Endothelial cell (in vitro differentiated cells): ENCODE measurements at regions not wholly inside any gene's neighbourhood (a gene's known extent, or its start where the extent isn't known, plus 50 kb on each side); places are given as distances from the start of the nearest gene placed in this dataset.

Experiments
- DNase-seq: peaks from one replicate; pipeline ENCODE4 v3.0.0; 2021; ENCODE audit warnings: low spot score
- H3K27ac Mint-ChIP-seq: one replicate; pipeline ENCODE4 v1.8.0; 2021; ENCODE audit warnings: mixed read lengths, inconsistent platforms; ENCODE audit not compliant: unreplicated experiment
- H3K27me3 Mint-ChIP-seq: one replicate; pipeline ENCODE4 v1.8.0; 2021; ENCODE audit warnings: mild to moderate bottlenecking, moderate library complexity, mixed read lengths, inconsistent platforms; ENCODE audit not compliant: unreplicated experiment
- H3K36me3 Mint-ChIP-seq: one replicate; pipeline ENCODE4 v1.8.0; 2021; ENCODE audit warnings: mild to moderate bottlenecking, low read depth, mixed read lengths, inconsistent platforms; ENCODE audit not compliant: unreplicated experiment
- H3K4me1 Mint-ChIP-seq: one replicate; pipeline ENCODE4 v1.8.0; 2021; ENCODE audit warnings: mild to moderate bottlenecking, mixed read lengths, inconsistent platforms; ENCODE audit not compliant: unreplicated experiment
- H3K4me3 Mint-ChIP-seq: one replicate; pipeline ENCODE4 v1.8.0; 2021; ENCODE audit warnings: mild to moderate bottlenecking, mixed read lengths, inconsistent platforms; ENCODE audit not compliant: unreplicated experiment
- H3K9me3 Mint-ChIP-seq: one replicate; pipeline ENCODE4 v1.8.0; 2021; ENCODE audit warnings: mixed read lengths, inconsistent platforms; ENCODE audit not compliant: unreplicated experiment
- CTCF ChIP-seq: fragments of 200-600 bp; sonication (generic); IDR thresholded peaks from one replicate; pipeline ENCODE4 v1.5.0; 2021; ENCODE audit warnings: antibody characterized with exemption; ENCODE audit not compliant: unreplicated experiment

GRCh38 chr3:101156787-101157345, 163.5 kb downstream of the IMPG2 start:
- no peaks in the 10 kb centered on the region for H3K36me3 Mint-ChIP-seq
- no peaks in the 10 kb centered on the region for H3K9me3 Mint-ChIP-seq
- TF ChIP-seq CTCF: no peak
- H3K27me3 Mint-ChIP-seq: no peaks in the 10 kb centered on the region
- no peak for DNase-seq
- no peak overlapping the region for H3K4me3 Mint-ChIP-seq
- H3K4me1 Mint-ChIP-seq: no peaks in the 10 kb centered on the region
- no peak overlapping the region for H3K27ac Mint-ChIP-seq

DNA sequence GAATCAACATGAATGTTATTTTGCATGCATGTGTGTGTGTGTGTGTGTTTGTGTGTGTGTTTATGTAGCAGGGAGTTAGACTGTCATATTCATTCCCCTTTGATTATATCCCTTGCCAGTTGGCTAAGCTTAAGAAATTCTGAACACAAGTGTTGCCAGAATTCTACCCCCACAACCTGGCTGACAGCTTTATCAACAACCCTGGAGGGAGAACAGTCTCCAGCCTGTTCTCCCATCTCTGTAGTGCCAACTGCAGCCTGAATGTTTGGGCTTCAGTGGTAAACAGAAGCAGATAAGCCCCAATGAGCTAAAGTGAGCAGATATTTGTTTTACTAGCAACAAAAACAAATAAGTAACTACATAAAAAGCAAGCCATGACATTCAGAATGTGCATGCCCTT, 162.6 kb upstream of the ABI3BP start:
- Mint-ChIP-seq H3K27ac (no peak overlapping the region), H3K27me3 (no peaks in the 10 kb centered on the region), H3K36me3 (no peaks in the 10 kb centered on the region), H3K4me1 (no peaks in the 10 kb centered on the region), H3K9me3 (no peaks in the 10 kb centered on the region), H3K4me3 (no peak overlapping the region)
- no peak for DNase-seq
- TF ChIP-seq CTCF: no peak

DNA sequence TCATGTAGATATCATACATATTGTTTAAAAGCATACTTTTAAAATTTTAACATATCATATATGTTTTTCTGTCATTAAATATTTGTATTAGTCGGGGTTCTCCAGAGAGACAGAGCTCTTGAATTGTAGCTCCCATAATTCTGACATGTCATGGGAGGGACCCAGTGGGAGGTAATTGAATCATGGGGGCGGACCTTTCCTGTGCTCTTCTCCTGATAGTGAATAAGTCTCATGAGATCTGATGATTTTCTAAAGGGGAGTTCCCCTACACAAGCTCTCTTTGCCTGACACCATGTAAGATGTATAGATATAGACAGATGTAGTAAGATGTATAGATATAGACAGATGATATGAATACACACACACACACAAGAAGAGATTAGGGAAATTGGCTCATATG, 161.2 kb upstream of the ABI3BP start:
- H3K9me3 Mint-ChIP-seq: no peaks in the 10 kb centered on the region
- H3K27ac Mint-ChIP-seq: no peak overlapping the region
- H3K27me3 Mint-ChIP-seq: no peaks in the 10 kb centered on the region

DNA sequence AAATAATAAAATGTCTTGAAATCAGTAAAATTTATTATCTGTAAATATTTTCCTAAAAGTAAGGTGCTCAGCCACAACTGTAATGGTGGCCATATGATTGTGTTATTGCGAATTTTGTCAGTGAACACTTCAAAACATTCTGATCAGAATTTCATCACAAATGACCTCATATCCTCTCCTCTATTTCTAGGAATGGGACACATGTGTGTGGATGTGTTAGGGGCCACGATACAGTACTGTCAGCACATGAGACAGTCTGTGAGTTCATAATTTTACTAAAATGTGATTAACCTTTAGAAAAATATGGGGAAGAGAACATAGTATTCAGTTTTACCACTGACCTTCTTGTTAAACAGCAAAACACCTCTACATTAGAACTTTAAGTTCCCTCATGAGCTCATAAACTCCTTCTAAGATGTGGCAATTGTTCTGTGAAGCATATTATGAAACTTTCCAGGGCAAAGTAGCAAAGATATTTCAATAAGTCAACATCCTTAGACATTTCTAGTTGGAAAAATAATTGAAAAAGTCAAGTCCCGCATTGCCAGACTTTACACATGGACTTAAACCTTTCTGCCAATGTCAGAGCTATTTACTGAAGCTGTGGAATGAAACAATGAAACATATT, 158.2 kb upstream of the ABI3BP start:
- no peak for TF ChIP-seq CTCF
- Mint-ChIP-seq H3K4me3 (no peak overlapping the region), H3K27me3 (no peaks in the 10 kb centered on the region), H3K36me3 (no peaks in the 10 kb centered on the region), H3K4me1 (no peaks in the 10 kb centered on the region), H3K9me3 (no peaks in the 10 kb centered on the region), H3K27ac (no peak overlapping the region)
- no peak for DNase-seq

More for the DNA sequence above, 161.2 kb upstream of the ABI3BP start:
- DNase-seq: no peak
- H3K4me1 Mint-ChIP-seq: no peaks in the 10 kb centered on the region
- no peaks in the 10 kb centered on the region for H3K36me3 Mint-ChIP-seq
- H3K4me3 Mint-ChIP-seq: no peak overlapping the region
- no peak for TF ChIP-seq CTCF

- DNase-seq: no peak
- no peak overlapping the region for H3K4me3 Mint-ChIP-seq
- no peak overlapping the region for H3K27ac Mint-ChIP-seq
- no peaks in the 10 kb centered on the region for H3K4me1 Mint-ChIP-seq
- H3K9me3 Mint-ChIP-seq: no peaks in the 10 kb centered on the region
- no peak for TF ChIP-seq CTCF
- H3K27me3 Mint-ChIP-seq: no peaks in the 10 kb centered on the region
- no peaks in the 10 kb centered on the region for H3K36me3 Mint-ChIP-seq
Observed at GRCh38 chr3:101150504-101150903, 157.3 kb upstream of the ABI3BP start.
